Activated CD4-positive, CD25-positive, alpha-beta regulatory T cell treated with anti-CD3 and anti-CD28 coated beads, Interleukin-2, amount 50 U/mL, for 72 hours (primary cell): ENCODE measurements at regions not wholly inside any gene's neighbourhood (a gene's known extent, or its start where the extent isn't known, plus 50 kb on each side); places are given as distances from the start of the nearest gene placed in this dataset.

ENCODE experiments used
- DNase-seq: peaks from one replicate; pipeline ENCODE4 v3.0.0; 2021

DNA sequence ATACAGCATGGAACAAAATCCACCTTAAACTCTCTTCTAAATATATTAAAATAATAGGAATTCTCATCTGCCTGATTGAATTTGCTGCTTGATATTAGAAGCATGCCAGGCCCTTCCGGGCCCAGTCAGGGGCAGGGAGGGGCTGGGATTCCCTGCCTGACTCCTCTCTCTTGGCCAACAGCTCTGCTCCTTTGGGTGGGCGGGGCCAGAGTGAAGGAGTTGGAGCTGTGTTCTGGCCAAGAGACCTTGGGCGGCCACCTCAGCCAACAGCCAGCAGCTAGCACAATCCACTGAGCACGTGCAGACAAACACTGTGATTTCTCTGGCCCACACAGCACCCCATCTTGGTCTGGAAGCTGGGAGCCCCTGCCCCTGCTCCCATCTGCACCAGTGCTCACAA lies 140.3 kb downstream of the PJA1 start:
- no peak for DNase-seq

DNA sequence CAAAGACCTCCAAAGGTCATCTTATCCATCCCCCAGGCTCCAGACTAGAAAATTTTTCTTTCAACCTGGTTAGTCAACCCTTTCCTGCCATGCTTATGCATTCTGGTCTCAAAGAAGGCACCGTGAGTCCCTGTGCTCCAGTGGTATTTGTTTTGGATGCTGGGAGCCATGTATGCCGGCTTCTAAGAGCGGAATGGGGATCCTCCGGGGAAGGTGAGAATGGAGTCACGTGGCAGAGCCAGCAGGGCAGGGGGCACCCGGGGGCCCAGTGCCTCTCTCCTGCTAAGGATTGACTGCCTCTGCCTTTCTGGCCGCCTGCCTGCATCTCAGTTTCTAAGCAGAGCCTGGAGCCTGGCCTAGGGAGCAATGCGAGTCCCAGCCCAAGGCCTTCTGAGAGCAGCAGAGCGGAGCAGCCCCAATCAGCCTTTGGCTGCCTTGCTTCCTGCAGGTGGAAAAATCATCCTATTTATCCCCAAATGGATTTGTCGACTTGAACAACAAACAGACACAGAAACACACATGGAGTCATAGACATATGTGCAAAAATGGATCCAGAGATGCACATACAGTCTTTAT lies 141.0 kb downstream of the PJA1 start:
- no peak for DNase-seq

- no peak for DNase-seq
Measured at GRCh38 chrX:69022430-69022829, 142.8 kb downstream of the PJA1 start.

- DNase-seq = no peak
Measured at GRCh38 chrX:69021141-69021960, 143.9 kb downstream of the PJA1 start.

DNA sequence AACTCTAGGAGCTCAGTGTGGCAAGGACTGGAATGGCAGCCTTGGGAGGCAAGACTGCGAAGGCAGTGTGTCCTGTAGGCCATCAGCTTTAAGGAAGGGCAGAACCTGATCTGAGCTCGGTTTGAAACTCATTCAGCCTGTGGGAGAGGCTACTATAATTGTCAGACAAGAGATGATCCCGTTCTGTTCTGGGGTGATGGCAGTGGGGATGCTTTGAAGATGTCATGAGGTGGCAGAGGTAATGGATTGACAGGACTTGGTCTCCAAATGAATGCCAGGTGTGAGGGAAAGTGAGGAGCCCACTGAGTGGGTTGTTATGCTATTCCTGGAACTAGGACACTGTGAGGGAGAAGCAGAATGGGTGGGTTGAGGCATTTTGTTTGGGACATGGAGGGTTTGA lies 144.9 kb downstream of the PJA1 start:
- no peak for DNase-seq

- no peak for DNase-seq
Measured at GRCh38 chrX:69019073-69019890, 146.0 kb downstream of the PJA1 start.

GRCh38 chrX:69018416-69019072 lies 146.7 kb downstream of the PJA1 start:
- no peak for DNase-seq

GRCh38 chrX:69016293-69016941 lies 148.8 kb downstream of the PJA1 start:
- no peak for DNase-seq

DNA sequence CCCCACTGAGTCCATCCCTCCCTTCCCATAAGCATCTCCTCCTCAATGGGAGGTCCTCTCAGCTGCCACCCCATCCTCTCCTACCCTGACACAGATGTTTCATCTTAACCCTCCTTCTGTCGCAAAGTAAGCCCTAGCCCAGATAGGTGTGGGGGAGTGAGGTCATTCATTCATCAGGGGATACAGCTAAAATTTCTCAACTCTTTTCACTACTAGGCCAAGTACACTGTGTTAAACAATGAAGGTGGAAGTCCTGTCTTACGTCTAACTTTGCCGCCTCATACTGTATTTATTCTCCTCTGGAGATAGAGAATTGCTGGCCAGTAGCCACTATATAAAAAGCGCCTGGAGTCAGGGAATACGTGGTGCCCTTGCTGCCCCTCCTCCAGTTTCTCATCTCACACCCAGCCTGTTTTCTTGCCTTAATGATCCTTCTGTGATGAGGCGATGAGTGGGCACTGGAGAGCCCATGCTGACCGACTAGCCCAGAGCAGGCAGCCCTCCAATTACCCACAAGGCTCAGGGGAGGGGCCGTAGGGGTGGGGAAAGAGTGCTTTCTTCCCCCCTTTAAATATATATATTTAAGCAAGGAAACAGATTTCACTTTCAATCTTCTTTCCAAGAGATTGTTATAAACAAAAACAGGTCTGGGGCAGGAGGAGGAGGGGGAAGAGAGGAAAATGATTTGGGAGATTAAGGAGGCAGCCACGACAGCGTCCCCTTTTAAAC lies 149.5 kb downstream of the PJA1 start:
- no peak for DNase-seq

GRCh38 chrX:69015156-69015555 lies 150.1 kb downstream of the PJA1 start:
- no peak for DNase-seq

DNA sequence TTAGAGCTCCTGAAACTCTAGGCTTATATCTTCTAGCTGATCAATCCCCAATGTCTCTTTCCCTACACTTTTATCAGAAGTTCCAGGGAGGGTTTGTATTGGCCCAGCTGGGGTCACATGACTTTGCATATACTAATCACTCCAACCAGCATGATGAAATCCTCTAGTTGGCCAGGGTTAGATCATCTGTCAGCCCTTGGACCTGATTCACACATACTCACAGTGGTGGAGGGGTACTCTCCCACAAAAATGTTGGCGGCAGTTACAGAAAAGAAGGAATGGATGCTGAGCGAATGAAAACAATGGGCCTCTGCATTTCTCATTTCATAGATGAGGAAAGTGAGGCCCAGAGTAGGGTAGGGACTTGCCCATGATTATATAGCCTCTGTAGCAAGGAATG lies 151.1 kb downstream of the PJA1 start:
- DNase-seq = no peak

DNA sequence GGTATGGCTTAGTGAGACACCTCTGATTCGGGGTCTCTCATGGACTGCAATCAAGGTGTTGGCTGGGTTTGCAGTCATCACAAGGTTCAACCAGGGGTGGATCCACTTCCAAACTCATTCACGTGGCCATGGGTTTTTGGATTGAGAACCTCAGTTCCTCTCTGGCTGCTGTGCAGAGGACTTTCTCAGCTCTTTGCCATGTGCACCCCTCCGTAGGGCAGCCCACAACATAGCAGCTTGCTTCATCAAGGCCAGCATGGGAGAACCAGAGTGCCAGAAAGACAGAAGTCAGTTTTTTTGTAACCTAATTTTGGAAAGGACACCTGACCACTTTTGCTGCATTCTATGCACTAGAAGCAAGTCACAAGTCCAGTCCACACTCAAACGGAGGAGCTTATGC lies 154.9 kb downstream of the PJA1 start:
- DNase-seq = no peak

DNA sequence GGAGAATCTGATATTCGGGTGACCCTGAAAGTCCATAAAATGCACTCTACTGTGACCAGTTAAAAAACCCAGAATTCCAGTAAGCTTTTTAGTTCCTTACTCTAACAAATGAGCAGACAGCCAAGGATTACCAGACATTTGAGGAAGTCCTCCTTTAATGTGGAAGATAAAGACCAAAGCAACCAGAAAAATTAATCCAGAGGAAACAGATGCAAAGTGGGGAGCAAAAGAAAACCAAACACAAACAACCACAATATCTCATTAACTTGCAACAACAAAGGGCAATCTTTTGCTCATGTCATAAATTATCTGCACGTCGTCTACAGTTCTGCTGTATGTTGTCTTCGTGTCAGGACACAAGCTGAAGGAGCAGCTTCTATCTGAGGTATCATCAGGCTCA lies 164.4 kb downstream of the PJA1 start:
- DNase-seq = no peak

DNA sequence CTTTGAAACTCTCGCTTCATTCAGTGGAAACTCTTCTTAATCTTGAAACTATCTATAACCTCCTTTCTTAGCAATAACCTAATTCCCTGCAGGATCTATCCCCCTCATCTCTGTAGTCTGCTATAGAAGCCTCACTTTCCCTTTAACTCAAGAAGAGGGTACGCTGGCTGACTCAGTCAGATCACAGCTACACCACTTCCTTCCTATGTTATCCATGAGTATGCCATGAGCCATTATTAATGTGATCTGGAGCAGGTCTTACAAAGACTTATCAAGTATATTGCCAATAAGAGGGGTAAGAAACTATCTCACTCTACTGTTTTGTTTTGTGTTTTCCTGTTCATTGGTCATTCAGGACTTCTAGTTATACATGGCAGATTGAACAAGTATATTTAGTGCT lies 165.3 kb downstream of the PJA1 start:
- no peak for DNase-seq

GRCh38 chrX:68999356-68999755 lies 165.9 kb downstream of the PJA1 start:
- no peak for DNase-seq

- DNase-seq = no peak
Measured at GRCh38 chrX:68998716-68999115, 166.5 kb downstream of the PJA1 start.

- no peak for DNase-seq
Measured at GRCh38 chrX:68997911-68998310, 167.3 kb downstream of the PJA1 start.

GRCh38 chrX:68997511-68997910 lies 167.7 kb downstream of the PJA1 start:
- DNase-seq = no peak

GRCh38 chrX:68995780-68996551 lies 167.1 kb downstream of the EFNB1 start:
- no peak for DNase-seq

- DNase-seq = no peak
Measured at GRCh38 chrX:68995386-68995779, 166.6 kb downstream of the EFNB1 start.

DNA sequence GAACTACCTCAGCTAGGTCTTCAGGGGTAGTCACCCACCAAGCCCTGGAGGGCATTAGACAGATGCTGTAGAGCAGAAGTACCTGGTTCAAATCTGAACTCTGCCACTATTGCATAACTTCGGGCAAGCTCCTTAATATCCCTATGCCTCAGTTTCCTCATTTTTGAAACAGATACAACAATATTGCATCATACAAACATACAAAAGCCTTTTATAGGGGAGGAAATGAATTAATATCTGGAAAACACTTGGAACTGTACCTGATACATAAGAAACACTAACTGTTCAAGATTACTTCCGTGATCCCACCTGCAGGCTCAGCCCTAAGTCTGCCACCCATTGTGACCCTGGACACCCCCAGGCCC lies 166.1 kb downstream of the EFNB1 start:
- DNase-seq = no peak
